IPS-11a (cell line): ENCODE measurements at regions not wholly inside any gene's neighbourhood (a gene's known extent, or its start where the extent isn't known, plus 50 kb on each side); places are given as distances from the start of the nearest gene placed in this dataset.
A peak's percentile ranks its signal among the peaks of the same experiment; 100 is the strongest.
"Not testable (repeated sequence)": the region's sequence is repeated elsewhere in the genome, so short reads cannot be mapped to it uniquely, and the experiment has no call there.

Source experiments
- H3K4me3 ChIP-seq: one replicate; pipeline ENCODE4 v1.5.1; 2013; ENCODE audit warnings: low read depth, low read length, control low read depth

GRCh38 chr9:71514344-71514975, 253.9 kb downstream of the CEMIP2 start:
- H3K4me3 ChIP-seq = no peak overlapping the region

GRCh38 chr9:71509054-71509453, 259.3 kb downstream of the CEMIP2 start:
- H3K4me3 ChIP-seq = no peak overlapping the region

GRCh38 chr9:71508141-71508540, 260.2 kb downstream of the CEMIP2 start:
- H3K4me3 ChIP-seq = not testable (repeated sequence)

GRCh38 chr9:71506821-71507220, 261.5 kb downstream of the CEMIP2 start:
- H3K4me3 ChIP-seq = no peak overlapping the region

GRCh38 chr9:71504636-71505035, 263.7 kb downstream of the CEMIP2 start:
- no peak overlapping the region for H3K4me3 ChIP-seq

GRCh38 chr9:71498691-71499090, 269.6 kb downstream of the CEMIP2 start:
- H3K4me3 ChIP-seq = no peak overlapping the region

- H3K4me3 ChIP-seq = no peak overlapping the region
These were observed 277.5 kb downstream of the CEMIP2 start for GRCh38 chr9:71490810-71491209.

- H3K4me3 ChIP-seq = no peak overlapping the region
These were observed 281.3 kb downstream of the CEMIP2 start for GRCh38 chr9:71487061-71487460.

GRCh38 chr9:71485326-71485725, 283.0 kb downstream of the CEMIP2 start:
- no peak overlapping the region for H3K4me3 ChIP-seq

- H3K4me3 ChIP-seq = no peak overlapping the region
These were observed 284.9 kb downstream of the CEMIP2 start for GRCh38 chr9:71483436-71483835.

GRCh38 chr9:71479621-71480020, 288.7 kb downstream of the CEMIP2 start:
- H3K4me3 ChIP-seq = no peak overlapping the region

GRCh38 chr9:71472400-71472799, 295.9 kb downstream of the CEMIP2 start:
- H3K4me3 ChIP-seq = no peak overlapping the region

GRCh38 chr9:71465392-71465791, 302.9 kb downstream of the CEMIP2 start:
- no peak overlapping the region for H3K4me3 ChIP-seq

GRCh38 chr9:71459082-71459481, 309.2 kb downstream of the CEMIP2 start:
- no peak overlapping the region for H3K4me3 ChIP-seq

- peak overlapping the region; percentile 67 for H3K4me3 ChIP-seq
These were observed 321.6 kb downstream of the CEMIP2 start for GRCh38 chr9:71446473-71447411.

- H3K4me3 ChIP-seq = peak overlapping the region; percentile 67
These were observed 322.2 kb downstream of the CEMIP2 start for GRCh38 chr9:71446106-71446472.

GRCh38 chr9:71442937-71443336, 321.5 kb upstream of the TRPM3 start:
- H3K4me3 ChIP-seq = no peak overlapping the region

- H3K4me3 ChIP-seq = no peak overlapping the region
These were observed 319.8 kb upstream of the TRPM3 start for GRCh38 chr9:71441266-71441665.

GRCh38 chr9:71431931-71432330, 310.5 kb upstream of the TRPM3 start:
- H3K4me3 ChIP-seq = no peak overlapping the region

- H3K4me3 ChIP-seq = not testable (repeated sequence)
These were observed 285.9 kb upstream of the TRPM3 start for GRCh38 chr9:71407341-71407740.

- H3K4me3 ChIP-seq = no peak overlapping the region
These were observed 281.7 kb upstream of the TRPM3 start for GRCh38 chr9:71403106-71403505.

- H3K4me3 ChIP-seq = no peak overlapping the region
These were observed 271.6 kb upstream of the TRPM3 start for GRCh38 chr9:71393005-71393404.
